H1 (cell line): ENCODE measurements at regions not wholly inside any gene's neighbourhood (a gene's known extent, or its start where the extent isn't known, plus 50 kb on each side); places are given as distances from the start of the nearest gene placed in this dataset.

Experiments
- CTCF ChIA-PET: fragments of 300-600 bp; sonication (Branson Sonifier 250); formaldehyde crosslinking; loops from one replicate; lab custom pipeline; 2021; ENCODE audit not compliant: partially characterized antibody; lab: Charles Lee
- POLR2A ChIA-PET: fragments of 300-600 bp; sonication (Branson Sonifier 250); formaldehyde crosslinking; loops from one replicate; lab custom pipeline; 2021; ENCODE audit warnings: inconsistent platforms; ENCODE audit not compliant: partially characterized antibody; lab: Charles Lee
- DNase-seq, 2 experiments: peaks; one replicate each; pipeline versions ENCODE4 v3.0.0 to v3.0.0-alpha.2; 2010 to 2022; ENCODE audit warnings: low spot score in 2 of 2, low read depth in 1 of 2, mixed read lengths in 1 of 2
- FAIRE-seq: peaks from 2 replicates; lab custom pipeline; 2011; peaks lifted over from hg19 to GRCh38; lab: Jason Lieb, UNC
- H2AFZ ChIP-seq: 2 replicates; pipeline ENCODE4 v1.8.1; 2012; ENCODE audit warnings: low read length, inconsistent platforms
- H2AK5ac ChIP-seq: 2 replicates; pipeline ENCODE4 v1.6.1; 2013; ENCODE audit warnings: low read depth, low read length
- H2BK120ac ChIP-seq: replicated peaks from 2 replicates; pipeline ENCODE3; 2013; ENCODE audit warnings: low read depth, low read length, inconsistent platforms
- H2BK12ac ChIP-seq: 2 replicates; pipeline ENCODE4 v1.6.1; 2013; ENCODE audit warnings: low read depth, low read length
- H2BK15ac ChIP-seq: 2 replicates; pipeline ENCODE4 v1.6.1; 2013; ENCODE audit warnings: low read length
- H2BK20ac ChIP-seq: 2 replicates; pipeline ENCODE4 v1.6.1; 2013; ENCODE audit warnings: low read length
- H2BK5ac ChIP-seq: 2 replicates; pipeline ENCODE4 v1.6.1; 2013; ENCODE audit warnings: low read depth, low read length
- H3K14ac ChIP-seq: 2 replicates; pipeline ENCODE4 v1.6.1; 2013; ENCODE audit warnings: inconsistent platforms; ENCODE audit not compliant: insufficient read length
- H3K18ac ChIP-seq: 2 replicates; pipeline ENCODE4 v1.6.1; 2013; ENCODE audit warnings: low read length; ENCODE audit errors: extremely low read depth
- H3K23ac ChIP-seq: 2 replicates; pipeline ENCODE4 v1.6.1; 2013; ENCODE audit warnings: inconsistent platforms; ENCODE audit not compliant: insufficient read length
- H3K23me2 ChIP-seq: 2 replicates; pipeline ENCODE4 v1.6.1; 2013; ENCODE audit warnings: low read depth, low read length
- H3K27ac ChIP-seq: 2 replicates; pipeline ENCODE4 v1.6.1; 2011; ENCODE audit warnings: low read depth, low read length, inconsistent platforms
- H3K27me3 ChIP-seq, 4 experiments: replicated peaks in 1 of 4; 1 replicate in 1 of 4; 2 replicates in 3 of 4; pipeline versions ENCODE4 v1.6.1 to v1.8.1; 2011 to 2013; ENCODE audit warnings: low read length in 3 of 4, mild to moderate bottlenecking in 3 of 4, inconsistent platforms in 2 of 4, mixed read lengths in 2 of 4, moderate library complexity in 1 of 4; ENCODE audit not compliant: control insufficient read depth in 3 of 4, insufficient read depth in 3 of 4; ENCODE audit errors: extremely low read depth in 1 of 4
- H3K36me3 ChIP-seq, 4 experiments: 2 replicates each; pipeline versions ENCODE4 v1.6.1 to v1.8.1; 2011 to 2013; ENCODE audit warnings: mild to moderate bottlenecking in 4 of 4, low read length in 3 of 4, moderate library complexity in 2 of 4, control low read depth in 1 of 4, inconsistent platforms in 1 of 4; ENCODE audit not compliant: insufficient read depth in 4 of 4, control insufficient read depth in 2 of 4
- H3K4ac ChIP-seq: replicated peaks from 2 replicates; pipeline ENCODE3; 2013; ENCODE audit warnings: low read length, low read depth, mixed read lengths, inconsistent platforms; ENCODE audit not compliant: insufficient read length
- H3K4me1 ChIP-seq, 4 experiments: replicated peaks in 1 of 4; 1 replicate in 1 of 4; 2 replicates in 3 of 4; pipeline versions ENCODE4 v1.6.1 to v1.8.1; 2011 to 2013; ENCODE audit warnings: low read length in 3 of 4, inconsistent platforms in 2 of 4, mixed read lengths in 1 of 4; ENCODE audit not compliant: insufficient read depth in 4 of 4, control insufficient read depth in 3 of 4
- H3K4me2 ChIP-seq, 2 experiments: 2 replicates each; pipeline versions ENCODE4 v1.6.1 to v1.8.1; 2011 to 2013; ENCODE audit warnings: low read depth in 2 of 2, low read length in 2 of 2, control low read depth in 1 of 2, inconsistent platforms in 1 of 2, mild to moderate bottlenecking in 1 of 2; ENCODE audit not compliant: insufficient read depth in 1 of 2
- H3K4me3 ChIP-seq, 4 experiments: fragments of 200-600, 300-600 bp in 1 of 4; sonication (generic), shearing (Covaris generic), sonication (Bioruptor Twin) in 1 of 4; 2 replicates each; pipeline versions ENCODE4 v1.5.1 to v1.8.1; 2011 to 2016; ENCODE audit warnings: low read length in 4 of 4, low read depth in 3 of 4, control low read depth in 2 of 4, inconsistent platforms in 2 of 4, mild to moderate bottlenecking in 2 of 4, mixed read lengths in 1 of 4, moderate library complexity in 1 of 4; ENCODE audit not compliant: insufficient read depth in 2 of 4; ENCODE audit errors: extremely low read depth in 1 of 4
- H3K56ac ChIP-seq: replicated peaks from 2 replicates; pipeline ENCODE3; 2013; ENCODE audit warnings: low read depth, mild to moderate bottlenecking, mixed read lengths, low read length, inconsistent platforms; ENCODE audit not compliant: insufficient read length
- H3K79me1 ChIP-seq: 2 replicates; pipeline ENCODE4 v1.6.1; 2013; ENCODE audit warnings: low read depth, low read length, control low read depth
- H3K79me2 ChIP-seq, 2 experiments: 2 replicates each; pipeline versions ENCODE4 v1.6.1 to v1.8.1; 2012 to 2013; ENCODE audit warnings: low read length in 2 of 2, mild to moderate bottlenecking in 2 of 2, inconsistent platforms in 1 of 2; ENCODE audit not compliant: insufficient read depth in 2 of 2, control insufficient read depth in 1 of 2
- H3K9ac ChIP-seq, 4 experiments: replicated peaks in 1 of 4; 1 replicate in 1 of 4; 2 replicates in 3 of 4; pipeline versions ENCODE4 v1.6.1 to v1.8.1; 2011 to 2013; ENCODE audit warnings: low read depth in 3 of 4, low read length in 3 of 4, control low read depth in 2 of 4, mild to moderate bottlenecking in 2 of 4, moderate library complexity in 2 of 4, inconsistent platforms in 1 of 4; ENCODE audit errors: extremely low read depth in 1 of 4
- H3K9me3 ChIP-seq, 2 experiments: 2 replicates each; pipeline versions ENCODE4 v1.6.1 to v1.8.1; 2012 to 2013; ENCODE audit warnings: mild to moderate bottlenecking in 2 of 2, moderate library complexity in 2 of 2, control low read depth in 1 of 2, inconsistent platforms in 1 of 2, low read depth in 1 of 2, low read length in 1 of 2, mixed read lengths in 1 of 2; ENCODE audit not compliant: insufficient read depth in 2 of 2
- H4K20me1 ChIP-seq, 2 experiments: replicated peaks in 1 of 2; 2 replicates each; pipeline versions ENCODE3 to v1.8.1; 2011 to 2013; ENCODE audit warnings: inconsistent platforms in 2 of 2, low read length in 2 of 2, mild to moderate bottlenecking in 1 of 2; ENCODE audit not compliant: insufficient read depth in 2 of 2, control insufficient read depth in 1 of 2
- H4K5ac ChIP-seq: 2 replicates; pipeline ENCODE4 v1.6.1; 2013; ENCODE audit warnings: low read length, low read depth, mixed read lengths, inconsistent platforms; ENCODE audit not compliant: insufficient read length
- H4K8ac ChIP-seq: 2 replicates; pipeline ENCODE4 v1.8.0; 2013; ENCODE audit warnings: mild to moderate bottlenecking, moderate library complexity, low read length, inconsistent platforms; ENCODE audit not compliant: insufficient read depth; ENCODE audit errors: extremely low read depth
- H4K91ac ChIP-seq: replicated peaks from 2 replicates; pipeline ENCODE3; 2013; ENCODE audit warnings: low read length, mixed read lengths, inconsistent platforms; ENCODE audit not compliant: insufficient read length
- BACH1 ChIP-seq: IDR thresholded peaks from 2 replicates; pipeline ENCODE4 v1.6.1; 2012; ENCODE audit warnings: low read length, improper control_type of control experiment
- CEBPB ChIP-seq: IDR thresholded peaks from 2 replicates; pipeline ENCODE4 v1.6.1; 2012; ENCODE audit warnings: low read depth, low read length
- POLR2AphosphoS5 ChIP-seq: IDR thresholded peaks from 2 replicates; pipeline ENCODE4 v1.6.1; 2011; ENCODE audit warnings: low read depth, low read length
- POU5F1 ChIP-seq: IDR thresholded peaks from 2 replicates; pipeline ENCODE4 v1.6.1; 2011; ENCODE audit warnings: low read depth, mild to moderate bottlenecking, low read length, moderate library complexity
- RNF2 ChIP-seq: fragments of 200-900, 300-1000 bp; sonication (generic); IDR thresholded peaks from 2 replicates; pipeline ENCODE4 v1.7.1; 2016; ENCODE audit warnings: borderline replicate concordance, low read depth, mild to moderate bottlenecking, antibody characterized with exemption, low read length; ENCODE audit not compliant: poor library complexity, severe bottlenecking; ENCODE audit errors: missing control alignments
- SP2 ChIP-seq: IDR thresholded peaks from 2 replicates; pipeline ENCODE4 v1.6.1; 2012; ENCODE audit warnings: mild to moderate bottlenecking, low read length, inconsistent platforms
- SRF ChIP-seq: IDR thresholded peaks from 2 replicates; pipeline ENCODE4 v1.6.1; 2011; ENCODE audit warnings: mild to moderate bottlenecking, low read depth, low read length, moderate library complexity
- TCF12 ChIP-seq: IDR thresholded peaks from 2 replicates; pipeline ENCODE4 v1.6.1; 2011; ENCODE audit warnings: low read depth, mild to moderate bottlenecking, low read length
- WGBS, 2 experiments: shearing (Covaris generic) in 1 of 2; methylation state at CpG; one replicate each; pipeline versions ENCODE4 v1.1.6 to v1.1.7; 2013 to 2015; ENCODE audit warnings: low lambda C conversion rate in 2 of 2, mixed read lengths in 2 of 2, inconsistent platforms in 1 of 2, low coverage in 1 of 2, missing lambda C conversion rate in 1 of 2; ENCODE audit not compliant: insufficient replicate concordance in 2 of 2, insufficient coverage in 1 of 2, insufficient read length in 1 of 2; ENCODE audit errors: extremely low coverage in 1 of 2, missing lambda C conversion rate in 1 of 2; 5-methylcytosine and 5-hydroxymethylcytosine counted together

- 75% methylated on average over 6 of the region's 6 CpGs; no CpG with 5 or more reads in 1 of the 2 experiments for WGBS, 2 experiments
- H4K20me1 ChIP-seq = peaks cover 0 to 2% of the 10 kb centered on the region in 2 experiments
- H4K91ac ChIP-seq = no peak overlapping the region
- H3K36me3 ChIP-seq = no peaks in the 10 kb centered on the region
- no peaks in the 10 kb centered on the region; the same call in 1 of the 2 replicates for H3K23me2 ChIP-seq
- H2AK5ac ChIP-seq = no peak overlapping the region
- H3K4me2 ChIP-seq = no peak overlapping the region
- no peaks in the 10 kb centered on the region for H3K9me3 ChIP-seq
- no peak overlapping the region for H2BK5ac ChIP-seq
- no peak overlapping the region for H2BK12ac ChIP-seq
- ChIA-PET POLR2A (no interaction called here), CTCF (interaction anchor here (1.0 to 2.0 kb wide), 4 partner anchors 8 to 52 kb away, joined by 3 to 5 read pairs (median 4); no protein-coding TSS in a partner anchor)
- H3K9ac ChIP-seq = no peak overlapping the region
- H3K18ac ChIP-seq = no peak overlapping the region
- H2AFZ ChIP-seq = 0 out of 2 replicates have a peak overlapping the region, but pooled peaks have one; percentile 55
- no peak for DNase-seq
- no peak overlapping the region for H3K56ac ChIP-seq
- no peak overlapping the region for H2BK120ac ChIP-seq
- no peak overlapping the region for H3K4me3 ChIP-seq
- H2BK20ac ChIP-seq = no peak overlapping the region
- H3K79me1 ChIP-seq = no peaks in the 10 kb centered on the region
- no peak overlapping the region for H3K23ac ChIP-seq
- H4K5ac ChIP-seq = no peak overlapping the region
- H3K4me1 ChIP-seq = no peaks in the 10 kb centered on the region; a peak in 1 of 7 replicates
- no peak for FAIRE-seq
- H4K8ac ChIP-seq = peak overlapping the region; percentile 53
- no peak overlapping the region for H3K27ac ChIP-seq
- no peak overlapping the region for H3K14ac ChIP-seq
- H3K4ac ChIP-seq = no peak overlapping the region
- no peak overlapping the region for H2BK15ac ChIP-seq
- H3K79me2 ChIP-seq = no peaks in the 10 kb centered on the region
- H3K27me3 ChIP-seq = no peaks in the 10 kb centered on the region
- TF ChIP-seq RNF2 (no peak), SRF (no peak), BACH1 (no peak), CEBPB (no peak), POLR2AphosphoS5 (no peak), POU5F1 (no peak), TCF12 (no peak), SP2 (no peak)
These were observed 284.4 kb upstream of the IGF1R start for GRCh38 chr15:98363955-98364354.
